Activated CD8-positive, alpha-beta memory T cell treated with anti-CD3 and anti-CD28 coated beads for 36 hours (primary cell): ENCODE measurements at regions not wholly inside any gene's neighbourhood (a gene's known extent, or its start where the extent isn't known, plus 50 kb on each side); places are given as distances from the start of the nearest gene placed in this dataset.
"Not testable (repeated sequence)": the region's sequence is repeated elsewhere in the genome, so short reads cannot be mapped to it uniquely, and the experiment has no call there.

ENCODE experiments used
- CTCF ChIA-PET: fragments of 350-600 bp; sonication (Branson Sonifier 250); formaldehyde crosslinking; loops from one replicate; lab custom pipeline; 2021; ENCODE audit warnings: antibody characterized with exemption; lab: Charles Lee
- POLR2A ChIA-PET: fragments of 350-600 bp; sonication (Branson Sonifier 250); formaldehyde crosslinking; loops from one replicate; lab custom pipeline; 2021; ENCODE audit warnings: antibody characterized with exemption; lab: Charles Lee

DNA sequence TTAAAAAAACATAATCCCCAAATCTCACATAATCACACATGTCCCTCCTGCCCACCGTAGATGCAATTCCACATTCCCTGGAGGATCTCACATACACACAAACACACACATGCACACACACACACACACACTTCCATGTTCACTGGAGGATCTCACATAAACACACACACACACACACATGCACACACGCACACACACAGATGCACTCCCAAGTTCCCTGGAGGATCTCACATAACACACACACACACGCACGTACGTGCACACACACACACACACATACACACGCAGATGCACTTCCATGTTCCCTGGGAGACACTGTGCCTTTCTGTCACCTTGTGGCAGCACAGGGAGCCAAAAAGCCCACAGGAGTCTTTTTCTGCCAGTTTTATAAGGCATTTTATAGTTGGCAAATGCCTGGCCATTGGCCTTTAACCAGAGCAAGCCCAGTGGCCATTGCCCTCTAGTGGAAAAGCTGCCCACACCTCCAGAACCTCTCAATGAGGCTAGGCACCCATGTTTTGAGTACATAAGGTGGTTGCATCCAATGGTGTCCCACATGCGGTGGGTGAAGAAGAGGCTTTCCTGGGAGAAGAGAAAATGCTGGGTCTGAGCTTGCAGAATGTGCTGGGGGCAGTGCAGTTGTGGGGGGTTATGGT is 115.4 kb upstream of the ACBD5 start:
- ChIA-PET CTCF (no interaction called here), POLR2A (no interaction called here)

DNA sequence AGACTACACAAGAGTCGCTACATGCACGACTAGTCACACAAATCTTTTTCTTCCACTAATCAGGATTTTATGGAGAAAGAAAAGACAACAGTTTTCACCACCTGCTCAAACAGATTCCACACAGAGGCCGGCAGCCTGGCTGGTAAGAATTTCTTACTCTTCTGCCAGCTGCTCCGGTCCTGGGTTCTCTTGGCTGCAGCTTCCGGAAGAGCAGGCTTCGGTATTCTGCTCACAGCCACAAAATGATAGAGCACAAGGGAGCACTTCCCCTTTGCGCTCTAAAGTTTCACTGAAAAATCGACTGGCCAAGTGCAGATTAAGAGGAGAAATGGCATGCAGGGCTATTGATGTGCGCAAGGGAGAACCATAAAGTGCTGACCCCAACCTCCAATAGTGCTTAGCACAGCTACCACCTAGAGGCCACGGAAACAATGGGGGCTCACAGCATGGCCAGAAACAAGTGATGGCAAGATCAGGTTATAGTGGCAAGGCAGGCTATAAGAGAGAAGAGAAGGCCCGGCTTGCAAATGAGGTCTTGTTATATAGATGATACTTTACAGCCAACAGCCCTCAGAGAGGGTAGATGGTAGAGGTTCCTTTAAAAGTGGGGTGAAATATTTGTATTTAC is 114.2 kb upstream of the ACBD5 start:
- CTCF ChIA-PET, POLR2A ChIA-PET: not testable (repeated sequence)

DNA sequence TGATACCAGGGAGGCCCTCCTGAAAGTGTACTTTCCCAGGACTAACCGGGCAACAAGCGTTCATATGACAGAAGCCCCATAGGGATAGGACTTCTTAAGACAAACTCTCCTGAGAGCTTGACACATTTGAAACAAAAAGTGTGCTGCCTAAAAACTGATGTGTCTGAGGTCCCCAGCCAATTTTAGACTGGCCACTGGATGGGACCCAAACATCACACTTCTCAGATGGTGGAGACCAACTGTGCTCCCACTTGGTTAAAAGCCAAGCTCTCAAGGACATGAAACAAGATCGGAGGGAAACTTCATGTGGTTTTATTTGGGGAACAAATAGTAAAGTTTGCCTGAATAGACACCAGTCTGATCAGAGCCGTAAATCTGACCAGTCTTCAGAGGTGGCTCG is 113.5 kb upstream of the ACBD5 start:
- POLR2A ChIA-PET, result not testable (repeated sequence)
- CTCF ChIA-PET, result interaction anchor here (0.6 kb wide), 1 partner anchor 1782 kb away, joined by 3 read pairs; no protein-coding TSS in a partner anchor

DNA sequence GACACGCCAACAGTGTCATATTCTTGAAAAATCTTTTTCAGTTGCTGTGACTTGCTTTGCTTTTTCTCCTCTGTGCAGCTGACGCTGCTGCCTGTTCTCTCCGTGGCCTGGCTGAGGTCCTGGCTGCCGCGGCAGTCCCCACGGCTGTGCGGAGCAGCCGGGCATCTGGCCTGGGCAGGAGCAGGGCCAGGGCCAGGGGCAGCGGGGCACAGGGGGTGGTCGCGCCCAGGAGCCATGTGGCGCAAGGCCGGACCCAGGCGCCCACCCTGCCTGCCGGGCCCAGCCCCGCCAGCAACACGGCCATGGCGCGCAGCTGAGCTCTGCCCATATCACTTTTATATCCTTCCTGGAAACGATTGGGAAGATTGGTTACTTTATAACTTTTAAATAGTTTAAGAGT is 109.4 kb upstream of the ACBD5 start:
- CTCF ChIA-PET, result no interaction called here
- POLR2A ChIA-PET, result no interaction called here

DNA sequence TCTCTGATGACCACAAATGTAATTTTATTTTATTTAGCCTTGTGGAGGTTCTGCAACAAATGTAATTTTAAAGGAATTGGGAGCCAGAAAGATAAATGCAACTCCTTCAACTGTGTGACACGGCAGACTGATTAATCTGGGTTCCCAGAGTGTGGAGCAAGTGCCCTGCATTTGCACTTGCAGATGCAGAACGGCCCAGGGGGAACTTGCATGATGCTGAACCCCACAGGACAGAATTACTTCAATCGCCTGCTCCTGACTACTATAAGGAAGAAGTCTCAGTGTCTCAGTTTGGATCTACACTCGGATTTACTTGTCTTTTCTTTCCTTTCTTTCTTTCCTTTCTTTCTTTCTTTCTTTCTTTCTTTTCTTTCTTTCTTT is 107.2 kb upstream of the ACBD5 start:
- CTCF ChIA-PET, result not testable (repeated sequence)

DNA sequence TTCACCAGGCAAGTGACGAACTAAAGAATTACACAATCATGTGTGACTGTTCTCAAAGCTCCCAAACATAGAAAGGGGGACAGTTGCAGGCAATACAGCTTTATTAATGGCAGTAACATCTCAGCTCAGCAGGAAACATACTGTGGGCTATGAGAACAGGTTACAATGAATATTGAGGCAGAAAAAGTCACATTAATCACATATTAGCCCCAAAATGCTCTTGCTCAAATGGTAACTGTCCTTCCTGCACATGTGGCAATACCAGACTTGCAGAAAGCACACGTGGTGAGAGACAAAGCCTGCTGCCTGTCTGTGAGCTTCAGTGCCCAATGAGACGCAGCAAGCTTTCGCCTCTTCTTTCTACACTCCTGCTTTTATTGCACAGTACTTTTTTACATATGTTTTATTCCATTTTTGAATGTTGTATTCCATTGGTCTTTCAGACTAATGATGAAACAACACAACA is 104.9 kb upstream of the ACBD5 start:
- CTCF ChIA-PET, result no interaction called here
- POLR2A ChIA-PET, result no interaction called here

More for the DNA sequence above, 107.2 kb upstream of the ACBD5 start:
- POLR2A ChIA-PET, result not testable (repeated sequence)

DNA sequence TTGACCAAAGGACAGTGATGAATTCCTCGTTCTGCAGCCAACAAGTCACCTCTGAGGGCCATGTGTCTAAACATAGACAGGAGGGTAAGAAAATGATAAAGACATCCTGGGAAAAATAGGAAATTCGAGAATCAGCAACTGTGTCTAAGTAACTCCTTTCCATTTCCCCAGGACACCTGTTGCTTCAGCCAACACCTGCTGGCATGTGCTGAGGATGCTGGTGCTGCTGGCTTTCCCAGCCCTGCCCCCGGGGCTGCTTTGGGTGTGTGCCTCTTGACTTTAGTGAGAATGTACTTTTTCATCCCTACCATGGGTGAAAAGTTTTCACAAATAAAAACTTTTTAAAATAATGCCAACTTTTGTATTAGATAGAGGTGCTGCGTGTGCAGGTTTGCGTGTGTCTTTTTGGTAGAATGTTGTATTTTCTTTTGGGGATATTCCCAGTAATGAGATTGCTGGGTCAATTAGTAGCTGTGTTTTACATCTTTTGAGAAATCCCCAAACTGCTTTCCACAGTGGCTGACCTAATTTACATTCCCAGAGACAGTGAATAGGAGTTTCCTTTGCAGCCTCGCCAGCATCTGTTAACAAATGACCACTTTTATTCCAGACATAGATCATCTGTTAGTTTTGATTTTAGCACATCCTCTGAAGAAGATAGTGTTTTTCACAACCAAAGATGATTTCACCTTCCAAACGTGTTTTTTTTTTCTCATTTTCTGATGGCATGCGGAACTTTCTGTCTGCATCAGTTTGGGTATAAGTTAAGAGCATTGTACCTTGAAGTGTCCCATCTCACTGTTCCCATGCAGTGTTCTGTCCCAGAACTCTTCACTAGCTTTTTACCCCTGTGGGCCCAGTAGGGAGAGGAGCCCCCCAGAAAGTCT is 104.2 kb upstream of the ACBD5 start:
- ChIA-PET POLR2A (no interaction called here), CTCF (no interaction called here)

DNA sequence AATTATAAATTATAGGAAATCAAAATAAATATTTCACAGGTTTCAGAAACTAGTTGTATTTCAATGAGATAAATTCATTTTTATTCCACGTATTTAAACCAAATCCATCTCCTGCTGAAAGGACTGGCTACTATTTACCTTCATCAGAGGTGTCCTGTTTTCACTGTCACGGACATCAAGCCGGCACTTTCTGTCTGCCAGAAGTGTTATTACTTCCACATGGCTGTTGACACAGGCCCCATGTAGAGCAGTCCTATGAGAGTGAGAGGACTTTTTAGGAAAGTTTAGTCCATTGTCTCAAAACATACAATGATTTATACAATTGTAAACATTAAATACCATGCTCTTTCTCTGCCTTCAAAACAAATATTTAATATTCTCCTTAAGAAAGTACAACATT is 100.4 kb upstream of the ACBD5 start:
- CTCF ChIA-PET, result no interaction called here
- POLR2A ChIA-PET, result no interaction called here

DNA sequence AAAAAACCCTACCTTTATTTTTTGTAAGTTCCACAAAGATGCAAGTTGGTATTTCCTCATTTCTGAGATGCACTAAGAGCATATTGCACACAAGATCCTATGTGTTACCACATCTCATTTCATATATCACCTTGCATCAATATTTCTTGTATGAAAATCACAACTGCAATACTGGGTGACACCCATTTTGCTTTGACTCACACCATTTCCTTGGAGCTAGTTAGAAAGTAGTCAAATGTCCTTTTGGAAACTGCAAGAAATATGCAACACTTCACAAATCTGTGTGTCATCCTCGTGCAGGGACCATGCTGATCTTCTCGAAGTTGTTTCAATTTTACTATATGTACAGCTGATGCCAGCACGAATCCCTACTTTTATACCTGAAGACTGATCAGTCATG is 94.6 kb upstream of the ACBD5 start:
- POLR2A ChIA-PET, result not testable (repeated sequence)

DNA sequence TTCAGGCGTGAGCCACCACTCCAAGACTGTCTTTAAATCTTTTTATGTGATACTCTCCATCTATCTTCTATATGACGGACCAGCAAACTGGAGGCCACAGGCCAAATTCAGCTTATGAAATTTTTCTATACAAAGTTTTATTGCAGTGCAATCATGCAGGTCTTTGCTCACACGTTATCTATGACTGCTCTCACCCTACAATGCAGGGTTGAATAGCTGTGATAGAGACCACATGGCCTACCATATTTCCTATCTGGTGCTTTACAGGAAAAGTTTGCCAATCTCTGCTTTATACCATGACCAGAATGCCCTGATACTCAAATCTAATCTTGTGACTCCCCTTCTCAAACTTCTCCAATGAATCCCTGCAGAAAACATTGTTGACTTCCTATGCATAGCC is 89.5 kb upstream of the ACBD5 start:
- CTCF ChIA-PET, result no interaction called here
- POLR2A ChIA-PET, result no interaction called here

More for the DNA sequence above, 94.6 kb upstream of the ACBD5 start:
- CTCF ChIA-PET, result not testable (repeated sequence)

DNA sequence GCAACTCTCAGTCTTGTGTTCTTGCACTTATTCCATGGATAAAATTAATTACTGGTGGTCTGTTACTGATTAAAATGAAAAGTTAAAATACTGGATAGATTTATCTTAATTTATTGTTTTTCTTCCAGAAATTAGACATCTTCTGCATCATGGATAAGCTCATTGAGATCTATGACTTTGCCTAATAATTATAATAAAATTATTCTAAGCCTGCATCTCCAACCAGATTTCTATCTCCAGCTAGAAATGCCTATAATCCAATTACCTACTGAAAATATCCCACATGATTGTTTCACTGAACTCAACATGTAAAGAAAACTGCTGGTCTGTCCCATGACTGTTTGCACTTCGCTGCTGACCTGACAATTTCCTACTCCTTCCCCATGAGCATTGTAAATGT is 88.3 kb upstream of the ACBD5 start:
- ChIA-PET POLR2A (no interaction called here), CTCF (no interaction called here)

DNA sequence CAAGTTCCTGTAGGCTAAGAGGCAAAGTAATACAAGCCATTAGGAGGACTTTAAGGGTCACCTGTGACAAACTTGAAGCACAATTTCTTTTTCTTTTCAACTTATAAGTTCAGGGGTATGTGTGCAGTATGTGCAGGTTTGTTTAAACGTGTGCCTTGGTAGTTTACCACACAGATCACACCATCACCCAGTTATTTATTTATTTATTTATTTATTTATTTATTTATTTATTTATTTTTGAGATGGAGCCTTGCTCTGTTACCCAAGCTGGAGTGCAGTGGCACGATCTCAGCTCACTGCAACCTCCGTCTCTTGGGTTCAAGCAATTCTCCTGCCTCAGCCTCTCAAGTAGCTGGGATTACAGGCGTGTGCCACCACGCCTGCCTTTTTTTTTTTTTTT is 86.2 kb upstream of the ACBD5 start:
- CTCF ChIA-PET, POLR2A ChIA-PET: not testable (repeated sequence)

DNA sequence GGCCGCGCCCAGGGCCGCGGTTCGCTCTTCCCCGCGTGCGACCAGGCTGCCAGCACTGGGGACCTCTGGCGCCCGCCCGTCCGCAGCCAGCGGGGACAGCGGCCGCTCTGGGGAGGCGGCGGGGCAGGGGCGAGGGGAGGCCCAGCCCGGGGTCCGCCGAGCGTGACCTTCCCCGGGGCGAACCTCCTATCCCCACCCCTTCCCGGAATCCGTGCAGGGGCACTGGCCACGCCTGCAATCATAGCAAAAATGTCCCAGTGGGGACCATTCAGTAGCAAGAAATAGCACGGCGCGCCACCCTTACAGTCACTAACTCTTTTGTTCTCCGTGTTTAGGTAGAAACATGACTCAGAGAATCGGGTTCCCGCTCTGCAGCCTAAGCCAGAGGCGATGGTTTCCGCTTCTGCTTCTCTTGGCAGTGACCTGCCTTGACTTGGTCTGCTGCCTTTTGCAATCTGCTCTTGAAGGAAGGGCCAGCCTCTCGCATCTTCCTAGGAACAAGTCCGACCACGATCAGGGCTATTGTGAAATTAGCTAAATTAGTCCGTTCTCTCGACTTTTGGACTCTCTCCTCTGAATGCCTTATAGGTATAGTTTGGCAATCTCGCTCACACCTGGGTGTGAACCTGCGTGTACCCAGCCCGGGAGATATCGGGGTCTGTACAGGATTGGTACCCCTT is 79.3 kb upstream of the ACBD5 start:
- POLR2A ChIA-PET, result no interaction called here
- CTCF ChIA-PET, result no interaction called here

DNA sequence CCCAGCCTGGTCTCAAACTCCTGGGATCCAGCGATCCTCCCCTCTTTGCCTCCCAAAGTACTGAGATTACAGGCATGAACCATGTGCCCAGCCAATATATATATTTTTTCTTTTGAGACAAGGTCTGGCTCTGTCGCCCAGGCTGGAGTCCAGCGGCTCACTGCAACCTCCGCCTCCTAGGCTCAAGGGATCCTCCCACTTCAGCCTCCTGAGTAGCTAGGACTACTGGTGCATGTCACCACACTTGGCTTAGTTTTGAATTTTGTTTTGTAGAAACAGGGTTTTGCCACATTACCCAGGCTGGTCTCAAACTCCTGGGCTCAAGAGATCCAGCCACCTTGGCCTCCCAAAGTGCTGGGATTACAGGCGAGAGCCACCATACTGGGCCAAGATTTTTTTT is 78.5 kb upstream of the ACBD5 start:
- POLR2A ChIA-PET, CTCF ChIA-PET: not testable (repeated sequence)

DNA sequence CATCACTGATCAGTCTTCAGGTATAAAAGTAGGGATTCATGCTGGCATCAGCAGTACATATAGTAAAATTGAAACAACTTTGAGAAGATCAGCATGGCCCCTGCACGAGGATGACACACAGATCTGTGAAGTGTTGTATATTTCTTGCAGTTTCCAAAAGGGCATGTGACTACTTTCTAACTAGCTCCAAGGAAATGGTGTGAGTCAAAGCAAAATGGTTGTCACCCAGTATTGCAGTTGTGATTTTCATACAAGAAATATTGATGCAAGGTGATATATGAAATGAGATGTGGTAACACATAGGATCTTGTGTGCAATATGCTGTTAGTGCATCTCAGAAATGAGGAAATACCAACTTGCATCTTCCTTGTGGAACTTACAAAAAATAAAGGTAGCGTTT is 74.5 kb upstream of the ACBD5 start:
- POLR2A ChIA-PET, CTCF ChIA-PET: not testable (repeated sequence)

DNA sequence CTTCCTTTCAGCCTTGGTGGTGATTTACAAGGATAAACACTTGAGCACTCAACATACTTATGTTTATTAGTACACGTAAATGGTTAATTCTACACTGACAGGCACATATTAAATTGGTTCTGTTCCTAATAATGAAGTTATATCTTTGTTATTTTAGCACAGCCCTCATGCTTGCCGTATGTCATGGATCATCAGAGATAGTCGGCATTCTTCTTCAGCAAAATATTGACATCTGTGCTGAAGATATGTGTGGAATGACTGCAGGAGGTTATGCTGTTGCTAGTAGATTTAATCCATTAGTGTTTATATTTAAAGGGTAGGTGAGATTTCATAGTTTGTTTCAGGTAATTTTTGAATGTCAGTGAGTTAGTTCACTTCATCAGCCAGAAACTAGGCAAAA is 73.0 kb upstream of the ACBD5 start:
- POLR2A ChIA-PET, CTCF ChIA-PET: not testable (repeated sequence)

DNA sequence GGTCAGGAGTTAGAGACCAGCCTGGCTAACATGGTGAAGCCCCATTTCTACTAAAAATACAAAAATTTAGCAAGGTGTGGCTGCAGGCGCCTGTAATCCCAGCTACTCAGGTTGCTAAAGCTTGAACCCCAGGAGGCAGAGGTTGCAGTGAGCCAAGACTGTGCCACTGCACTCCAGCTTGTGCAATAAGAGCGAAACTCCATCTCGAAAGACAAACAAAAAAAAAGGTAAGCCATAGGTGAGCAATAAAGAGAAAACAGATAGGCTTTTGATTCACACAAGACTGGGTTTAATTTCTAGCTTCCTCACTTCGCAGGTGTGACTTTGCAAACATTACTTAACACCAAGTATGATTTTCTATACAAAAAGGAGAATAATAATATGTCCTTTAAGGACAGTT is 72.3 kb upstream of the ACBD5 start:
- POLR2A ChIA-PET, result no interaction called here
- CTCF ChIA-PET, result no interaction called here

DNA sequence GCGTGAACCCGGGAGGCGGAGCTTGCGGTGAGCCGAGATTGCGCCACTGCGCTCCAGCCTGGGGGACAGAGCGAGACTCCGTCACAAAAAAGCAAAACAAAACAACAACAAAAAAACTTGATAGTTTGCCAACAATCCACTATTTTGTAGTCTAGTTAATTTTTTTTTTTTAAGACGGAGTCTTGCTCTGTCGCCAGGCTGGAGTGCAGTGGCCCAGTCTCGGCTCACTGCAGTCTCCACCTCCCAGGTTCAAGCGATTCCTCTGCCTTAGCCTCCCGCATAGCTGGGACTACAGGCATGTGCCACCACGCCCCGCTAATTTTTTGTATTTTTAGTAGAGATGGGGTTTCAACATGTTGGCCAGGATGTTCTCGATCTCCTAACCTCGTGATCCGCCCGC is 71.2 kb upstream of the ACBD5 start:
- CTCF ChIA-PET, POLR2A ChIA-PET: not testable (repeated sequence)

DNA sequence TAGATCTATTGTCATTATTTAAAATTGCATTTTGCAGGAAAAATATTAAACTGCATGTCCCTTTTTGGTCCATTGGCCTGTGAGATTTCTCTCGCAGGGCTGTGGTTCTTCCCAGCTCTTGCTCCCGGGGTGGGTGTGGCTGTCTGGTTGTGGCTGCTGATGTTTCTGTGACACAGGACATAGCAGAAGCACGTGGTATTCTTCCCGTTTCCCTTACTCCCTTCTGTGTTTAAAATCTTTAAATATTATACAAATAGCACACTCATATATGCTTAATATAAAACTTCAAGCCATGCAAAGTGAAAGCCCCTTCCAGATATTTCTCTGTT is 57.9 kb upstream of the ACBD5 start:
- POLR2A ChIA-PET, CTCF ChIA-PET: not testable (repeated sequence)

DNA sequence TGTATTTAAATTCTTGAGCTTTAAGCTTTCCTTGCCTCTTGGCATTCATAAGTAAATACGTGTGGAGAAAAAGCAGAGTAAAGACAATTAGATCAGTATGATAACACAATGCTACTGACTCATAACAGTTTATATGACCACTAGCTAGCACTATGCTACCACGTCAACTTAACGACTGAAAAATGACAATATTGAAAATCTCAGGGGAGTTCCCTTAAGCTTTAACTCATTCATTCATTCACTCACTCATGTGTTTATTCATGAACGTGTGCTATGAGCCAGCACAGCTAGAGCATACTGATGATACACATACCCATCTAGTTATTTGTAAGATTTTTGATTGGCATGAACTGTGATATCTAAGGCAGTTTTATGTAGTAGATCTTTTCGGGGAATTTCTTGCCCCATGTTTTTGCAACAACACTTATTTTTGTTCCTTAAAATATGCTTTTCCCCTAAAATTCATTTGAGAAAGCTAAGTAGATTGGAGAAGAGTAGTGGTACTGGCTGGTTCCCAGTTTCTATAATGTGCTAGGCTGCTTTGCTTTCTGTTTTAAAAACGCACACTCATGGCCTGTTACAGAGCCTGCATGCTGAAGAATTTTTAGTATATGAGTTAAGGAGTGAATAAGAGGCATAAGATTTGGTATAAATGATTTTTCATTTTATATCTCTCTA is 57.4 kb upstream of the ACBD5 start:
- ChIA-PET POLR2A (no interaction called here), CTCF (no interaction called here)
